HG02571 (cell line): ENCODE measurements at regions not wholly inside any gene's neighbourhood (a gene's known extent, or its start where the extent isn't known, plus 50 kb on each side); places are given as distances from the start of the nearest gene placed in this dataset.

Experiments used
- ATAC-seq: cut with Tn5 transposase; IDR thresholded peaks from one replicate; pipeline ENCODE4 v1.9.1; 2021; ENCODE audit warnings: mild to moderate bottlenecking, moderate library complexity; ENCODE audit not compliant: unreplicated experiment

- no peak for ATAC-seq
Measured at GRCh38 chr3:177724020-177724638, 526.8 kb upstream of the TBL1XR1 start.

DNA sequence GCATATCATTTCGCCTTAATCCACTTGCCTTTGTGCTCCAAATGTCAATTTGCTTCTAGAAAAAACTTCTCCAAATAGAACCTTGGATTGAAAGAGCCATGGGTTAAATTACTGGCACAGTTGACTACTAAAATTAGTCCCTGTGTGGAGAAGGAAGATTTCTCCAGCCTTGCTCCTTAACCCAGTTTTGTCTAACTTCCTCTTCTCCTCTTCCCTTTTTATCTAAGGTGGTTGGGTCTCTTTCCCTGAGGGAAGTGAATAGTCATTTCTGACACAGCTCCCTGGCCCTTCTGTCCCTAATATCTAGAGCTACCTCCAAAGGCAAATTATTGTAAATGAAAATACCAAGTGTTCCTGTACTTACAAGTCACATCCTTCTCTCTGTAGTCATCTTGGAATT, 527.9 kb upstream of the TBL1XR1 start:
- no peak for ATAC-seq

DNA sequence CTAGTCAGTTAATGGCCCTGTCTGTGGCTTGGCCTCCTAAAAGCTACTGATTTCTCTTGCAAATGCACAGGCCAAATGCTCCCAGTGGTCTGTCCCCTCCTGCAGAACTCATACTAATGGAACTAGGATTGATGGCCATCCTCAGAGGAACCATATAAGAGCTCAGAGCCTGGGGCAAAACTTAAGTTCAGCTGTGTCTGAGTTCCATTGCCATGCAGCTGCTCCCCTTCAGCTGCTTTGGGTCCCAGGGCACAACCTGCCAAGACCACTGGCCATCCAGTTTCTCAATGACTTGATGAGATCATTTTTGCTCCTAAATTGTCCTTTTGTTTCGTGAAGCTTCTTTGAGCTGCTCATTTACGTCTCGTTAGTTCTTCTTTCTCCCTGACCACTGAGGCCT, 529.5 kb upstream of the TBL1XR1 start:
- no peak for ATAC-seq

- ATAC-seq = no peak
Measured at GRCh38 chr3:177729956-177730681, 532.8 kb upstream of the TBL1XR1 start.

- no peak for ATAC-seq
Measured at GRCh38 chr3:177730814-177731213, 533.5 kb upstream of the TBL1XR1 start.

- no peak for ATAC-seq
Measured at GRCh38 chr3:177731644-177732268, 534.5 kb upstream of the TBL1XR1 start.

- no peak for ATAC-seq
Measured at GRCh38 chr3:177733233-177733632, 536.0 kb upstream of the TBL1XR1 start.

DNA sequence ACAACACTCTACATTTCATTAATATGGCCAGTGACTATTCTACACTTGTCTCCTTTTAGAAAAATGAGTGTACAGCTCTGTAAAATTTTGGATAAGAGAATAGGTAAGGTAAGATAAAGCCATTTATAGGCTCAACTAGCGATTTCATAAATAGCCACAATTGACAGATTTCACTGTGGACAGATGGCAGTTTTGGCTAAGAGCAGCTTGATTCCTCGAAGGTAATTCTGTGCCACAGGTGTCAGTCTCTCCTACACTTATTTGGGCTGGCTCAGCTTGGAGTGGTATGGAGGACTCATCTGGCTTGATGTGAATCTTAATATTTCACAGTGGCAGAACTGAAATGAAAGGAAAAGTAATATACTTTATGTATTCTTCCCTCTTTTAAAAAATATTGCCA, 536.7 kb upstream of the TBL1XR1 start:
- no peak for ATAC-seq

- no peak for ATAC-seq
Measured at GRCh38 chr3:177735431-177735830, 538.1 kb upstream of the TBL1XR1 start.

DNA sequence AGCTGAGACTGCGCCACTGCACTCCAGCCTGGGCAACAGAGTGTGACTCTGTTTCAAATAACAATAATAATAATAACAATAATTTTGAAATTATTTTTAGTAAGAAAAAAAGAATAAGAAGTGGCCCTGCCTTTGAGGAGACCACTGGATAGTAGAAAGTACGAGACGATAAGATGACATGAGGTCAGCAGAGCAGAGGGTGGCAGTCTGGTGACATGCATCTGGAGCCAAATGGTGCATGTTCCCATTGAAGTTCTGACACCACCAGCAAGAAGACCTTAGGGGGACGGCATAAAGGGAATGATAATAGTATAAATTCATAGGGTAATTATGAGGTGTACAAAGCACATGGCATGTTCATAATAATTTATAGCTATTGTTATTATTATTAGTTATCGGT, 542.2 kb upstream of the TBL1XR1 start:
- ATAC-seq = no peak

- ATAC-seq = no peak
Measured at GRCh38 chr3:177740254-177740653, 543.0 kb upstream of the TBL1XR1 start.

- peak; percentile 88 for ATAC-seq
Measured at GRCh38 chr3:177742273-177742672, 545.0 kb upstream of the TBL1XR1 start.

- no peak for ATAC-seq
Measured at GRCh38 chr3:177743173-177743890, 546.0 kb upstream of the TBL1XR1 start.

GRCh38 chr3:177744873-177745606, 547.8 kb upstream of the TBL1XR1 start:
- no peak for ATAC-seq

DNA sequence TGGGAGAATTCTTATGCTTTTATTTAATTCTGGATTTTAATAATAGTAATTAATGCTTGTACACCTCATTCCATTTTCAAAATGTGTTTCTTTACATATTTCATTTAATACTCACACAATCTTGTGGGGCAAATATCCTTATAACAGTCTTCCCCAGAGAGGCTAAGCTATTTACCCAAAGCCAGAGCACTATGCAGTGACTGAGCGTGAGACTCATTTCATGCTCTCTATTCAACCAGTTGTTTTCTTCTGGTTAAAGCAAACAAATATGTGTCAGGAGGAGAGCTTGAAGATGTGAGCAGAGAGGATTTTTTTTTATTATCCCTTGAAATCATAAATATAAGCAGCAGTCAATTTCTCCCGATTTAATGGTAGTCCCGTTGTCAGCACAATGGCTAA, 548.3 kb upstream of the TBL1XR1 start:
- no peak for ATAC-seq

- ATAC-seq = no peak
Measured at GRCh38 chr3:177746337-177746933, 549.2 kb upstream of the TBL1XR1 start.

DNA sequence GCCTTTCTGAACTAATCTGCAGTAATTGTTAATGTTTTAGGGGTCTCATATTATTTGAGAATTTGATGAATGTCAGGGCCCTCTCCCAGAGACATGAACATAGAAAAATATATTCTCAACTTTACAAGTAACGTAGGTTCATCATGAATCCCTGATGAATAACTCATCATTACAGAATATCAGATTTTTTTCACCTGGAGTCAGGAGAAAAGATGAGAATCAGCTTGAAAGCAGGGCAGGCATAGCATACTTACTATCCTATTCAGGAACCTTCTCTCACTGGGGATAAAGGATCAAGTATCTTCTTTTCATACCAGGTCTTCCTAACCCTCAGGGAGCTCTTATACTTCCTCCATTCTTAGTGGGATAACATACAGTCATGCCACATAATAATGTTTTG, 552.6 kb upstream of the TBL1XR1 start:
- ATAC-seq = no peak

GRCh38 chr3:177750436-177750835, 553.2 kb upstream of the TBL1XR1 start:
- no peak for ATAC-seq

- peak; percentile 69 for ATAC-seq
Measured at GRCh38 chr3:177751770-177752169, 554.5 kb upstream of the TBL1XR1 start.

DNA sequence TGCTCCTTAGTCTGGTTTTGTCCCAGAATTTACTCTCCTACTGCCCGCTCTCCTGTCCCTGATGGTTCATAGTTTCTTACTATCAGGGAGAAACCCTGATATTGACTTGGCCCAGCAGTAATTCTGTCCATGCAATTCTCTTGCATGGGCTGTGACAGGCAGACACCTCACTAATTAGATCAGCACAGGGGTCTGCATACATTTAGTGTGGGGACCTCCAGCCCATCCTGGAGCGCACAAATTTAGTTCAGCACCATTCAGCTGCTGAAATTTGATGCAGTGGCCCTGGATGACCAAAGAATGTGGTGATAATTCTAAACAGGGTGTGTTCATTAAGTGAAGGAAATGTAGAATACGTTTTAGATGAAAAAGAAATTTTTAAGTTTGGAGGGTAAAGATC, 555.5 kb upstream of the TBL1XR1 start:
- no peak for ATAC-seq
